SH-SY5Y (cell line): ENCODE measurements at regions not wholly inside any gene's neighbourhood (a gene's known extent, or its start where the extent isn't known, plus 50 kb on each side); places are given as distances from the start of the nearest gene placed in this dataset.

Source experiments
- GATA2 ChIP-seq: IDR thresholded peaks from 2 replicates; pipeline ENCODE4 v1.6.1; 2011; ENCODE audit warnings: mild to moderate bottlenecking, low read depth, low read length
- GATA3 ChIP-seq: IDR thresholded peaks from 2 replicates; pipeline ENCODE4 v1.6.1; 2011; ENCODE audit warnings: low read depth, mild to moderate bottlenecking, low read length, moderate library complexity

GRCh38 chr18:77405096-77405495, 155.4 kb downstream of the GALR1 start:
- TF ChIP-seq GATA2, result no peak
- TF ChIP-seq GATA3, result no peak
